ENCODE measurements at regions not wholly inside any gene's neighbourhood (a gene's known extent, or its start where the extent isn't known, plus 50 kb on each side); places are given as distances from the start of the nearest gene placed in this dataset.

- Mint-ChIP-seq H3K36me3 (ENCODE audit: low read depth, unreplicated experiment) (no peaks in the 10 kb centered on the region), H3K4me1 (ENCODE audit: low read depth, unreplicated experiment) (peaks cover 9% of the 10 kb centered on the region), H3K27me3 (ENCODE audit: low read depth, unreplicated experiment) (no peaks in the 10 kb centered on the region), H3K9me3 (ENCODE audit: unreplicated experiment) (peaks cover 5% of the 10 kb centered on the region), H3K4me3 (ENCODE audit: unreplicated experiment) (no peak overlapping the region), H3K27ac (ENCODE audit: unreplicated experiment) (no peak overlapping the region)
- Histone ChIP-seq H3K79me2 (ENCODE audit: insufficient read depth, low read length) (no peaks in the 10 kb centered on the region), H3K9ac (ENCODE audit: low read length) (no peak overlapping the region), H2AFZ (ENCODE audit: low read depth, low read length) (no peak overlapping the region), H3K9me3 (ENCODE audit: insufficient read depth, low read depth, low read length) (no peaks in the 10 kb centered on the region), H3K27ac (ENCODE audit: low read depth, low read length) (no peak overlapping the region), H4K20me1 (ENCODE audit: insufficient read depth, low read length) (no peaks in the 10 kb centered on the region), H3K27me3 (ENCODE audit: insufficient read depth, low read length) (no peaks in the 10 kb centered on the region), H3K4me1 (ENCODE audit: insufficient read depth, low read length) (no peaks in the 10 kb centered on the region), H3K36me3 (ENCODE audit: insufficient read depth, low read length) (no peaks in the 10 kb centered on the region), H3K4me2 (ENCODE audit: low read length) (no peak overlapping the region), H3K4me3 (ENCODE audit: insufficient read depth, low read depth, low read length) (no peak overlapping the region)
- DNase-seq (ENCODE audit: low read depth) (no peak), FAIRE-seq (no peak)
- TF ChIP-seq CTCF (IDR thresholded peaks at IDR 0.05; ENCODE audit: insufficient read depth, low read depth, low read length) (no peak), EZH2 (IDR thresholded peaks at IDR 0.05; ENCODE audit: insufficient read depth, low read length) (no peak)
Observed at GRCh38 chr12:43090981-43091380, 461.0 kb downstream of the ADAMTS20 start.

- no peaks in the 10 kb centered on the region for H3K27me3 Mint-ChIP-seq (ENCODE audit: low read depth, unreplicated experiment)
- DNase-seq (ENCODE audit: low read depth) (no peak), FAIRE-seq (no peak)
- Histone ChIP-seq H3K27ac (ENCODE audit: low read depth, low read length) (no peak overlapping the region), H3K4me1 (ENCODE audit: insufficient read depth, low read length) (no peaks in the 10 kb centered on the region), H3K27me3 (ENCODE audit: insufficient read depth, low read length) (no peaks in the 10 kb centered on the region), H3K79me2 (ENCODE audit: insufficient read depth, low read length) (no peaks in the 10 kb centered on the region), H2AFZ (ENCODE audit: low read depth, low read length) (no peak overlapping the region), H3K9ac (ENCODE audit: low read length) (no peak overlapping the region), H3K4me2 (ENCODE audit: low read length) (no peak overlapping the region), H3K4me3 (ENCODE audit: insufficient read depth, low read depth, low read length) (no peak overlapping the region), H4K20me1 (ENCODE audit: insufficient read depth, low read length) (no peaks in the 10 kb centered on the region), H3K9me3 (ENCODE audit: insufficient read depth, low read depth, low read length) (peaks cover 6% of the 10 kb centered on the region), H3K36me3 (ENCODE audit: insufficient read depth, low read length) (no peaks in the 10 kb centered on the region)
- no peak overlapping the region for H3K27ac Mint-ChIP-seq (ENCODE audit: unreplicated experiment)
- H3K36me3 Mint-ChIP-seq (ENCODE audit: low read depth, unreplicated experiment): no peaks in the 10 kb centered on the region
- peaks cover 10% of the 10 kb centered on the region for H3K9me3 Mint-ChIP-seq (ENCODE audit: unreplicated experiment)
- no peak overlapping the region for H3K4me3 Mint-ChIP-seq (ENCODE audit: unreplicated experiment)
- TF ChIP-seq CTCF (IDR thresholded peaks at IDR 0.05; ENCODE audit: insufficient read depth, low read depth, low read length): no peak
- TF ChIP-seq EZH2 (IDR thresholded peaks at IDR 0.05; ENCODE audit: insufficient read depth, low read length): no peak
- no peaks in the 10 kb centered on the region for H3K4me1 Mint-ChIP-seq (ENCODE audit: low read depth, unreplicated experiment)
Observed at GRCh38 chr12:43087195-43088091, 464.6 kb downstream of the ADAMTS20 start.

GRCh38 chr12:43079476-43079875 is 472.5 kb downstream of the ADAMTS20 start:
- DNase-seq (ENCODE audit: low read depth) (peak; percentile 18), FAIRE-seq (no peak)
- no peak overlapping the region for H3K4me3 ChIP-seq (ENCODE audit: insufficient read depth, low read depth, low read length)
- no peak overlapping the region for H3K9ac ChIP-seq (ENCODE audit: low read length)
- Mint-ChIP-seq H3K4me3 (ENCODE audit: unreplicated experiment) (no peak overlapping the region), H3K4me1 (ENCODE audit: low read depth, unreplicated experiment) (no peaks in the 10 kb centered on the region), H3K27me3 (ENCODE audit: low read depth, unreplicated experiment) (no peaks in the 10 kb centered on the region), H3K36me3 (ENCODE audit: low read depth, unreplicated experiment) (no peaks in the 10 kb centered on the region), H3K27ac (ENCODE audit: unreplicated experiment) (no peak overlapping the region), H3K9me3 (ENCODE audit: unreplicated experiment) (peaks cover 2% of the 10 kb centered on the region)
- no peaks in the 10 kb centered on the region for H3K79me2 ChIP-seq (ENCODE audit: insufficient read depth, low read length)
- H3K27me3 ChIP-seq (ENCODE audit: insufficient read depth, low read length): no peaks in the 10 kb centered on the region
- no peaks in the 10 kb centered on the region for H3K9me3 ChIP-seq (ENCODE audit: insufficient read depth, low read depth, low read length)
- TF ChIP-seq EZH2 (IDR thresholded peaks at IDR 0.05; ENCODE audit: insufficient read depth, low read length): no peak
- no peak for TF ChIP-seq CTCF (IDR thresholded peaks at IDR 0.05; ENCODE audit: insufficient read depth, low read depth, low read length)
- H4K20me1 ChIP-seq (ENCODE audit: insufficient read depth, low read length): no peaks in the 10 kb centered on the region
- H3K27ac ChIP-seq (ENCODE audit: low read depth, low read length): no peak overlapping the region
- no peaks in the 10 kb centered on the region for H3K36me3 ChIP-seq (ENCODE audit: insufficient read depth, low read length)
- no peak overlapping the region for H3K4me2 ChIP-seq (ENCODE audit: low read length)
- no peaks in the 10 kb centered on the region for H3K4me1 ChIP-seq (ENCODE audit: insufficient read depth, low read length)
- no peak overlapping the region for H2AFZ ChIP-seq (ENCODE audit: low read depth, low read length)
